GM19023 (cell line): ENCODE measurements at regions not wholly inside any gene's neighbourhood (a gene's known extent, or its start where the extent isn't known, plus 50 kb on each side); places are given as distances from the start of the nearest gene placed in this dataset.
A peak's percentile ranks its signal among the peaks of the same experiment; 100 is the strongest.

Experiments used
- ATAC-seq: cut with Tn5 transposase; IDR thresholded peaks from one replicate; pipeline ENCODE4 v1.9.1; 2021; ENCODE audit warnings: mild to moderate bottlenecking, moderate library complexity; ENCODE audit not compliant: unreplicated experiment

DNA sequence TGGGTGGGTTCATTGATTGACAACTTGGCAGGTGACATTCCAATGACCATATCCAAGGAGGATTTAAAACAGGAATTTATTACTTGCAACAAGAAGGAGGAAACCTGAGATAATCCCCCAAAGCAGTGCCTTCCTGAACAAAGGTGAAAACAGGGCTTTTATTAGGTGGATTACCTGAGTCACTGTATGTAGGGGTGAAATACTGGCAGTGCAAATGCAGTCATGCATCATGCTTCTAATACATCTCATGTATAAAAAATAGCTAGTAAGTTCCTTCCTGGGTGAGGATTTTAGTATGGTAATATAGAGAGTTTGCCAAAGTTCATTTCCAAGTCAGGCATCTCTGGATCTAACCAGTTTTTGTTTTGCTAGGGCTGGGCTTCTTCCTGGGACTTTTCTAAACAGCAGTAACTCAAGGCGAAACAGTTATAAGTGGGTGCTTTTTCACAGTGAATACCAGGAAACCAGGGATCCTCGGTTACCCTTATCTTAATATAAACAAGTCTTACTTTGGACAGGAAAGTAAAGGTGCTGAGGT lies 583.4 kb upstream of the LRRTM1 start:
- ATAC-seq, result no peak

DNA sequence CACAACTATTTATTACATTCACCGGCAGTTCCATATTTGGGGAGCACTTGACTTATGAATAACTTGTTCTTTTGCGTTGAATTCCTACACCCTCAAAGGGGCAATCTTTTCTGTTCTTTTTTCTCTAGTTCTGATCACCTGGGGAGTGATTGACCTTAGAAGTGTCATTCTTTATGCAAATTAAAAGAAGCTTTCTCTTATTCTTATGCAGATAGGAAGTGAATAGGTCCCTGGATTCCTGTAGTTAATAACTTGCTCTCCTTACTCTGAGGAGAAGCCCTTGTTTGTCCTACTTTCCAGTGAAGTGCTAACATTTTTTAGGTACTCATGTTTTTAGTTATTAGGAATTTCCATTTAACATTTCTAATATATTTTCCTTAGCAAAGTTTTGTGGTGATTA lies 569.8 kb upstream of the LRRTM1 start:
- no peak for ATAC-seq

DNA sequence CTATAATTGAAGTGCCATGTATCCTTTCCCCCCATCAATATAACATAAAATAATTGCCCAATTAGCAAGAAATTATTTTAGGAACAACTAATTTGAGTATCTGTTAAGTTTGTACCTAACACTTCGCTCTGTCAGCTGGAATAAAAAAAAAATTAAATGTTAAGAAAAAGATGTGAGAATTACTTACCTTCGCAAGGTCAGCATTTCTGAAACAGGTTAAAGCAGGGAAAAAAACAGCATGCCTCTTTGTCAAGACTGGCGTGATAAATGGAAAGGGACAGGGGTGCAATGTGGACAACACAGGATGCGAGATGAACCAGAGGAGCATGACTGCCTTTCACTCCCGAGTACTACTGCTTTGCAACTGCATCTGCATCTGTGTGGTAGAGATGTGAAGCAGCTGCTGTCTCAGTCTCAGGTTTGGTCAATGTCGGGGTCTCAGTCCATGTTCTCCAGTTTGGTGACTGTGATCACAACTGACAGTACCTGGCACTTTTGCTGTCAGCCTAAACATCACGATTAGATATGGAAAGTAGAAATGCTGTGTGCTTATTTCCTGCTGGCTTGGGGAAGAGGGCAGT lies 565.4 kb upstream of the LRRTM1 start:
- no peak for ATAC-seq

DNA sequence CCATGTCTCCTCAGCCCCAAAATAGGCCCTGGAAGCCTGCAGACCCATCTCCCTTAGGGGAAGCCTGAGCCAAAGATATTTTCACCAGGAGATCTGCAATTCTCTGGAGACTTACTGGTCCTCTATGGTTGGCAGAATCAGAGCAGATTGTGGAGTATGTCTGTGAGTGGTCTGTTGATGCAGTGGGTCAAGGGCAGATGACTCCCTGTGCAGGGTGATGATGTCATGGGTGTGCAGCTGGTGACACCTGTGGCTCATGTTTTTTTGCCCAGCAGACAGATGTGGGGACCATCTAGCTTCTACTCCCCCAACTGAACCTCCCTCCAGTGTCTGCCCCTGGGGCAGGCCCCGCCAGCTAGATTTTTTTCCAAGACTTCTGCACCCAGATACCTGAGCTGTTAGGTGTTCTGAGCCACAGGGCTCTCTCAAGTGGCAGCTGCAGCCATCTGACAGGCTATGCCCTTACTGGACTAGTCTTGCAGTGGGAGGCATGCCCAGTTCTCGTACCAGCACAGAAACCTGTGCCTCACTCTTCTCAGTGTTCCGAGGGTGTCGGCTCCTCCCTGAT lies 558.7 kb upstream of the LRRTM1 start:
- ATAC-seq, result no peak

DNA sequence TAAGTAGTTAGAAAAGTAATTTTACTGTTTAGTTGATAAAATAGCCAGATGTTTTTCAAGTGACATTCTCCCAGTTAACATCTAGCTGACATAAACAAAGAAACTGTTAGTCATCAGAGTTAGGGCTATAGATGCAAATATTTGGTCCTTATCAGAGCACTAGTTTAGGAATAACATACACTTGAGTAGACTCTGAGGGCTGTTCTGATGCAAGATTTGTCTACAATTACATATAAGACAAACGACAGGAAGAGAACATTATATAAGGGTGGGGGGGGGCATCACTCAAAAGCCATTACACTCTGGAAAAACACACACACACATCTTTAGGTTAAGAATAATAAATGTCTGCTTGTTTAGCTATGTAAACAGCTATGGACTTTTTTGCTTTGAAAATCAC lies 554.4 kb upstream of the LRRTM1 start:
- ATAC-seq, result no peak

DNA sequence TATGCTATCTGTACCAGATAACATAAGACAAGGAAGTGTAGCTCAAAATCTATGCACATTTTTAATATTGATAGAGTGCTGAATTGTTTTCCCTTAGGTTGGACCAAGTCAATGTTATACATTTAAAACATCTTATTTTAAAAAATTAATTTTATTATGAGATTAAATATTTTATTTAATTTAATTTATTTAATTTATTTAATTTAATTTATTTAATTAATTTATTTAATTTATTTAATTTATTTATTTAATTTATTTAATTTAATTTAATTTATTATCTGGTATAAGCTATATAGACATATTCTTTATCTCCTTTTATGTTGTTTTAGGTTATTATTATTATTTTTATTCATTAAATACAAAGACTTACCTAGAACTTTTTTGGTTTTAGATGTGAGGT lies 551.7 kb upstream of the LRRTM1 start:
- ATAC-seq, result no peak

DNA sequence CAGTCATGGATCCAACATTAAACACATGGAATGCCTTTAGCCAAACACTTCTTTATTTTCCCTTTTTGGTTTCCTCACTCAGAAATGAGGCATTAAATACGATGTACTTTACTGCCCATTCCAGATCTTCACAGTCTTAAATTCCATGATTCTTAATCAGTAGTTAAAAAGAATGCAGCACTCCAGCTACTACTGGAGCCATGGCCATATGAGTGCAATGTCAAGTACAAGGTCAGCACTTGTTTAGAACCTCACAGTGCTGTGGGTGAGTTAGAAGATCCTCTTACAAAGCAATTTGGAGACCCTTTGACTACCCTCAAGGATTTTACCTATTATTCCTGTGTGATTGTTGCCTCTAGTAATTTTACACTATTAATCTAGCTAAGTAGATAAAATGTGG lies 550.3 kb upstream of the LRRTM1 start:
- ATAC-seq, result no peak

DNA sequence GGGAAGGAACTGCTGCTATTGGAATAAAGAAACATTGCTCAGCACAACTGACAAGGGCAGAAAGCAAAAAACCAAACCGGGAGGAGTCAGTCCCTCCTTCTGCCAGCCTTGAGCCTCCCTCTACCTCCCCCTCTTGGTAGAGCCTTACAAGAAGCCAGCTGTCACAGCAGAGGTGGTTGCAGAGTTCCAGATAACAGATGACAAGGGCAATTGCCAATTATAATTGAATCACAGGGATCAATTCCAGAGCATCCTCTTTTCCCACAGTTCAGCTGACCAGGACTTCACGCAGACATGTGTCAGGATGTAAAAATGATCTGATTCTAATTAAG lies 548.2 kb upstream of the LRRTM1 start:
- ATAC-seq, result no peak

DNA sequence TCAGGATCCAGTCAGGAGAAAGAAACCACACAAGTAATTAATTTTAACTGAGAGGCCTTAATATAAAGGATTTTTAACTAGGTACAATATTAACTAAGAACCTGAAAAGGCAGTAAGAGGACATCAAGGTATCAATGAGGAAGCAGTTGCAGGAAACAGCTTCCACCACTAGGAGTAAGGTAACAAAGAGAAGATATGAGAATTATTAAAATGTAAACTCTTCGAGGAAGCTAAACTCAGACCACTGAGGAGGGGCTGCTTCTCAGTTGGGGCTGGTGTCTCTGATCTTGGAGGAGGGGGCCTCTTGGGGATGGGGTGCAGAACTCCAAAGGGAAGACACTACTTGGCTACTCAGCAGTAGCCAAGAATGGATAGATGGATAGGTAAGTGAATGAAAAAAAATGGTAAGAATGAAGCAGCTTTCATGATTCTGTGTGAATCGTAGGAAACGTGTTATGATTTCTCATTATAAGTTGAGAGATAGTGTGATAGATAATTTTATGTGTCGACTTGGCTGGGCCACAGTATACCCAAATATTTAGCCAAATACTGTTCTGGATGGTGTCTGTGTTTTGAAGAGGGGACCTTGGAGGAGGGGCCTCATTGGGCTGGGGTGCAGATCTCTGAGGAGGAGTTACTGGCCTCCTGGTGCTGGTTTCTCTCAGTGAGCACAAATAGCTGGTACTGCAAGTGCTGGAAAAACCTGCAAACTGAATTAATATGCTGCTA lies 547.7 kb upstream of the LRRTM1 start:
- ATAC-seq, result no peak

DNA sequence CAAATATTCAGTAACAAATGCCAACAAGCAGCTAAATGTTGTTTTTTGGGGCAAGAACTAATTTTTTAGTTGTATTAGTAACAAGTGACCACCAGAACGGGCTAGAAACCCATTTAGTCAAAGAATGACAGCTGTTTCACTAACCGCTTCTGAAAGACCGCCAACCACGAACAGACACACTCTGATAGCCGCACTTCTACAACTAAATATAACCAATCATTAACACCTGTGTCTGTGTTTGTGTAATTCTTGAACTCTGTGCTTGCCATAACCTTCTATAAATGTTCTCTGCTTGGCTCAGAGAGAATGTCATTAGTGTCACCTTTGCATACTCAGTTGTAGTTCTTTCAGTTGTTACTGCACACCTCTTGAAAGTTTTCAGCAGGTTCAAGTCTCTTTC lies 526.3 kb upstream of the LRRTM1 start:
- peak; percentile 60 for ATAC-seq

DNA sequence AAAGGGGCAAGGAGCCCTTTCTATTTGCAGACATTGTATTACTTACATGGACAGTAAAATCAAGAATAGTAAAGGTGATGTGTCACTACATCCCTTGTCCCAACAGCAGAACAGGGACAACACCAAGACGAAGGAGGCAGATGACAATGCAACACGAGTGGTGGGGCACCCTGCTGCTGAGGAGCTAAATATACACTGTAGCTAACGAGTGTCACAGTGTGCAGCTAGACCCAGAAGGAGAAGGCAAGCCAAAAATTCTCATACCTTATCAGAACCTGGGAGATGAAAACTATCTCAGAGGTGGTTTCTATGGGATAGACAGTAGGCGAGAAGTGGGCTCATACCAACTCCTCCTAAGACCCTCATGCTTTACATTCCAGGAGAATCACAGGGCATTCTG lies 518.4 kb upstream of the LRRTM1 start:
- no peak for ATAC-seq

DNA sequence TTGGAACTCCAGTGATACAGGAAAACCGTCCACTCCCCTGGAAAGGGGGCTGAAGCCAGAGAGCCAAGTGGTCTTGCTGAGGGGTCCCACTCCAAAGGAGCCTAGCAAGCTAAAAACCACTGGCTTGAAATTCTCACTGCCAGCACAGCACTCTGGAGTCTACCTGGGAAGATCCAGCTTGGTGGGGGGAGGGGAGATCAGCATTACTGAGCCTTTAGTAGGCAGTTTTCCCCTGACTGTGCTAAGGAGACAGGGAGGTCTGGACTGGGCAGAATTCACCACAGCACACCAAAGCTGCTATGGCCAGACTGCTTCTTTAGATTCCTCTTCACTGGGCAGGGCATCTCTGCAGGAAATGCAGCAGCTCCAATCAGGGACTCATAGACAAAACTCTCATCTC lies 510.7 kb upstream of the LRRTM1 start:
- ATAC-seq, result no peak

DNA sequence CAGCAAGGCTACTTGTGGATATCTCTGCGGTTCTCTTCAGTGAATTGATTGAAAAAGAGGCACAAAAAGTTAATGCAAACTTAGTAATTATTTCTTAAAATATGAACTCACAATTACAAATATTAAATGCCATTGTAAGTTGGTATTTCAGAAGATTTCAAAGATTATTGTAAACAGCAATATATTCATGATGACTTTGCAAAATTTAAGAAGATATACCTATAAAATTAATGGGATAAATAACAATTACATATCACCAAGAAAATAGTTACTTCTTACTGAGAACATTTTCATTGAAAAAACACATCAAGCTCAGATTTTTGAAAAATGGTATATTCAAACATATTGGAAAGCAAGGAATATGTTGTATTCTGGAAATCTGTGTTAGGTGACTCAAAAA lies 482.0 kb upstream of the LRRTM1 start:
- no peak for ATAC-seq

DNA sequence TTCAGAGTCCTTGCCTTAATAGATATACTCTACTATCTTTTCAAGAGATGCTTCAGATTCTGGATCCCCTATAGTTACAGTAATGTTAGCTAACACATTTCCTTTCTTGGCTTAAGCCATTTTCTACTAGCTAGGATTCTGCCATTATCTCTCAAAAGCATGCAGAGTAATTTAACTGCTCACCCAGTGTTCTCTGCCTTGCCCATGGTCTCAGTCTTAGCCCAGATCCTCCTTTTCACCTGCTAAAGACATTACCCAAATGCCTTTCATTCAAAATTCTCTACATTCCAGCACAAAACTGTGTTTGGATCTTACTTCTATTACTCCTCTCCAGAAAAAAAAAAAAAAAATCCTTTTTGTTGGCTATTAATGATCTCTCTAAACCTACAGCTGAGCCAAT lies 474.2 kb upstream of the LRRTM1 start:
- ATAC-seq, result no peak

DNA sequence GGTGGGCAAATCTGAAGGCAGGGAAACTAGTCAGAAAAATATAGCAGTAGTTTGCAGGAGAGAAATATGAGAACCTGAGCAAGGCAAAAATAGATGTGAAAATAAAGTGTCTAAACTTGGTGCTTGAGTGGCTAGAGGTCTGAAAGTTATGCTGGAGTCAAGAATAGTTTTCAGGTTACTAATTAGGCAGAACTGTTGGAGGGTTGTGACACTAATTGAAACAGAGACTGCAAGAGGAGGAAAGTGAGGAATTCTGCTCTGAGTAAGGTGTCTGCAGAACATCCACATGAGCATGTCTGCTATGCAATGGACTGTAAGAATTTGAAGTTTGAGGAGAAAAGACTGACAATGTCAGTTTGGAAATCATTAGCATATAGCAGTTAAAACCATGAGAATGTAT lies 444.0 kb upstream of the LRRTM1 start:
- ATAC-seq, result no peak

DNA sequence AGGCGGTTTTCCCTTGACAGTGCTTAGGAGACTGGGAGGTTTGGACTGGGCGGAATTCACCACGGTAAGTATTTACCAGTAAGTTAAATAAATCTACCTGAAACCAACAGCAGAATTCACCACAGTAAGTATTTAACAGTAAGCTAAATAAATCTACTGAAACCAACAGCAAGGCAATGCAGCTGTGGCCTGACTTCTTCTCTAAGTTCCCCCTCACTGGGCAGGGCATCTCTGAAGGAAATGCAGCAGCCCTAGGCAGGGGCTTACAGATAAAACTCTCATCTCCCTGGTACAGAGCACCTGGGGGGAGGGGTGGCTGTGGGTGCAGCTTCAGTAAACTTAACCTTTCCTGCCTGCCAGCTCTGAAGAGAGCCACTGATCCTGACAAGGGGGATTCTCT lies 432.5 kb upstream of the LRRTM1 start:
- ATAC-seq, result no peak

DNA sequence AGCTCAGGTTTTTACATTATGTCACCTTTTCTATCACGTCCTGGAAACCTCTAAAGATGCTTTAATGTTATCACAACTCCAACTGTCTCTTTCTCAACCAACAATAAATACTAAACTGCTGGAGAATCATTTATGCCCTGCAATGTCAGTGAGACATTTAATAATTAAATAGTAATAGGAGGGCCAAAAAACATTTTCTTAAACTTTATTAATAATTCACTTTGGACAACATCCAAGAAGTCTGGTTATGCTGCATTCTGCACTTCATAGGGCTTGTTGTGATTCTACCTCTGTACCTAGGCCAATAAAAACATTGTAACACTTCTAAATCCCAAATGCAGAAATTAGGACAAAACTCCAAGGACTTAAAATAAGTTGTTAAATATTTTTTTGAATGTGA lies 420.4 kb upstream of the LRRTM1 start:
- no peak for ATAC-seq

DNA sequence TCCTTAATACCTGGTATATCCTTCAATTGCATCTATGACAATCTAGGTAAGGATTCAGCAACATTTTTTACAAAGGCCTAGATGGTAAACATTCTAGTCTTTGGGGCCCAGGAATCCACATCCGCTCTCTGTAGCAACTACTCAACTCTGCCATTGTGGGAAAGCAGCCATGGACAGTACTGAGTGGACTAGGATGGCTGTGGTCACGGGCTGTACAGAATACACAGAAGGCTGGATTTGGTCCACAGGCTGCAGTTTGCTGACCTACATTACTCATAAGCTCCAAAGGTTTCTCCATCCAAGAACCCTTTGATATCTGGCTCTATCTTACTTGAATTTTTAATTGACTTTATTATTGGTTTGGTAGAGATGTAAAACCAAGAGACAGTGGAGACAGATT lies 418.3 kb upstream of the LRRTM1 start:
- no peak for ATAC-seq

DNA sequence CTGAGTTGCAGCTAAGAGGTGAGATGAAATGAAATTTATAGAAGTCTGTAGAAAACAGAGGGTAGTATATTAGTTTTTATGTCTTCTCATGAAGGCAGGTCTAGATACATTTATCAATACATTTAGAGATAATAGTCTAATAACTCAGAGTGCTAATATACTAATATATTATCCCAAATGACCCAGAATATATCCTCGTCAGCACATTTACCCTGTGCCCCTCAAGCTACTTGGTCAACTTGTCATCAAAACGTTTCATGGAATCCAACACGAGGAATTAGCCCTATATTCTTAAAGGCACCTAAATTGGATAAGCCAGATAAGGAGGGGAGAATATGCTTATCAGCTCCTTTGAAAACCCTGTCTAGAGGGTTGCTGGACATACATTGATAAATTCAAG lies 415.1 kb upstream of the LRRTM1 start:
- ATAC-seq, result no peak

DNA sequence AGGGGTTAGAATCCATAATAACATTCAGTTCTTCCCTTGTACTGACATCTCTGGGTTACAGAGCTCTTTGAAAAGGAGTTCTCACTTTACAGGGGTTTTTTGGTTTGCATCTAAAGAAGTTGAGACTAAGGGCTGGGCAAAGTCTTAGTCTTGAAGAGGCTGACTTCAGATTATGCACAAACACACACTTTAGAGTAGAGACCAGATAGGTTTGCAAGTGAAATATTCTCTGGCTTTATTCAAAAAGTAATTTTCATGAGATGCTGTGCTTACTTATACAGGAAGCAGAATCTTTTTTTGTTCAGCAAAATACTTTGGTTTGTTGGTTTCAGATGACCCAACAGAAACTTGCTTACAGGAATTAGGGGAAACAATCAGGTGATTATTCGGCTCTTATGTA lies 410.9 kb upstream of the LRRTM1 start:
- ATAC-seq, result no peak

DNA sequence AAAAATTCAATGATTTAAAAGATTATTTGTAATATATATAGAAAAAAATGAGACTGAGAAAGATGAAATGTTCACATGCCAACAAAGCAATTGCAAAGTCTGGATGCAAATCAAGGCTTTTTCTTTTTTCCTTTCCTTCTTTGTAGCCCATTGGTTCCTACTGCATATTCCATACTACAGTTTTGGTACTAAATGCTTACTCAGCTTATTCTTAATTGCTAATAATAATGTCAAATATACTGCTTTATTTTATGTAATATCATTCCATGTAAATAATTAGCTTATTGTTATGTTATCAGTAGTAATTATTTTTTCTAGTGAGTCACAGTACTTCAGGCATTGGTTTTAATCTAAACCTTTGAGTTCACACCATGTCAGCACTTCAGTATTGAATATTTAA lies 407.4 kb upstream of the LRRTM1 start:
- no peak for ATAC-seq

DNA sequence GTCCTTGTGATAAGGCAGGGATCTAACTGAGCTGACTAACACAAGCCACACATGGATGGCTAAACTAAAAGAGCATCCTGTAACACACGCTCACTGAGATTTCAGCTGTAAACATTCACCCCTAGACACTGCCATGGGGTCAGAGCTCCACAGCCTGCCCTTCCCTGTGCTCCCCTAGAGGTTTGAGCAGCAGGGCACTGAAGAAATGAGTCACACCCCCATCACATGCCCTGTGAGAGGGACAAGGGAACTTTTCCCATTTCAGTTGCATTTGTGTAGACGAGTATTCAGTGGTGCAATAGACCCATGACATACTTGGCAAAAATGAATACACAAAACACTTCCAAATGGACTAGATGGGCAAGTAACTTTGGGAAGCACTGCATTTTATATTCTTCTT lies 402.4 kb upstream of the LRRTM1 start:
- ATAC-seq, result no peak

DNA sequence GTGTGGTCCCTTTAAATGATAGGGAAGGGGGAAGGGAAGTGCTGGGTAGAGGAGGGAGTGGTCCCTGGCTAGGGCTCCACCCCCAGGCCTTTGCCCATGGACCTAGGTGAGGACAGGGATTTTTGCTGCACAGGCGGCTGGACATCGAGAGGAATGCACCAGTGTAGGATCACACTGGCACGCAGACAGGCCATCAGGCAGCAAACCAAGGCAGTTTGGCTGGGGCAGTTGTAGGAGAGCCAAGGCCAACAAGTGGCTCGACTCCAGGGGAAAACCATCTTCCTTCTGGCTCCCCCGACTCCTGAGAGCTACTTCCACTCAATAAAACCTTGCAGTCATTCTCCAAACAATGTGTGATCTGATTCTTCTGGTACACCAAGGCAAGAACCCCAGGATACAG lies 402.0 kb upstream of the LRRTM1 start:
- no peak for ATAC-seq
